ENCODE measurements at regions not wholly inside any gene's neighbourhood (a gene's known extent, or its start where the extent isn't known, plus 50 kb on each side); places are given as distances from the start of the nearest gene placed in this dataset.

DNA sequence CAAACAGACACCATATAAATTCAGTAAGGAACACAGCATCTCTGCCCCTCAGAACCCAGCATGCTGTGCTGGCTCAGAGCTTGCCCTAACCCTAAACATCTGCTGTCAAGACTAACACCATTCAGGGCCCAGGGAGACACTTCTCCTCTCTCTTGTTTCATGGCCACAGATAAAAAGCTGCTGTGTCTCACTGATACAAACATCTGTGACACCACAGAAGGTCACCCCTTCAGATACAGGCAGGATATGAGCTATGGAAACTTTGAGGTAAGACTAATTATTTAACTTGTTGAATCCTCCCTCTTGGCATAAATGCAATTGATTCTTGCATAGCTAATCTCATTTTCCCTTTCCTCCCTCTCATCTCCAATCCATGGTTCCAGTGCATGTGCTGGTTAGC lies 61.6 kb upstream of the GPR12 start:
- no peak for DNase-seq

DNA sequence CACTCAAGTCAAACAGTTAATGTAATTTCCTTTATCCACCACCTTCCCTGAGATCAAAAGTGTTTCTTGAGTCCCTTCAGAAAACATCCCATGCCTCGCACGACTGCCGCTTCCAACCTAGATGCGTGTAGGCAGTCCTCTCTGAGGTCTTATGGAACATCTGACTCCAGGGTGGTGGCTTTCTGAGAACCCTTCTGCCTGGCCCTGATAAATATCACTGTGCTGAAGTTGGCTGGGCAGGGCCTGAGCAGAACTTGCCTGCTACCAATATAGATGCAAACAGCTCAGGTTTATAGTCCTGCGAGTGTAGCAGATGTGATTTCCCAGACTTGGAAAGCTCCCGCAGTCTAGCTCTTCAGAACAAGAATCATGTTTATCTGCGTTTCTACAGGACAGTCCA lies 61.1 kb upstream of the GPR12 start:
- DNase-seq = no peak

DNA sequence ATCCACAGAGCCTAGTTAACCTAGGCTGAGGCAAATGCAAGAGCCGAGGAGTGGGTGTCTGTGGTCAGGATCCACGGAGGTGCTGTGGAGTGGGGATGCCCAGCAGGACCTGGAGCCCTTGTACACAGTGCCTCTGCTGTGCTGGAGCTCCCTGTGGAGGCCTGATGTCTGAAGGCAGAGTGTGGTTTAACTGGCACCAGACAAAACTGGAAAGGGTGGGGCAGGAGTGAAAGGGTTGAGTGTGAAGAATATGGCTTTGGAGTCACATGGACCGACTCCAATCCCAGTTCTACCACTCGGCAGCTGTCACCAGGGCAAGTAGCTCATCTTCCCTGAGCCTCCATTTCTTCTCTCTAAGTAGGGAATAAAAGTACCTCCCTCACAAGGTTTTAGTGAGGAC lies 60.3 kb upstream of the GPR12 start:
- no peak for DNase-seq

DNA sequence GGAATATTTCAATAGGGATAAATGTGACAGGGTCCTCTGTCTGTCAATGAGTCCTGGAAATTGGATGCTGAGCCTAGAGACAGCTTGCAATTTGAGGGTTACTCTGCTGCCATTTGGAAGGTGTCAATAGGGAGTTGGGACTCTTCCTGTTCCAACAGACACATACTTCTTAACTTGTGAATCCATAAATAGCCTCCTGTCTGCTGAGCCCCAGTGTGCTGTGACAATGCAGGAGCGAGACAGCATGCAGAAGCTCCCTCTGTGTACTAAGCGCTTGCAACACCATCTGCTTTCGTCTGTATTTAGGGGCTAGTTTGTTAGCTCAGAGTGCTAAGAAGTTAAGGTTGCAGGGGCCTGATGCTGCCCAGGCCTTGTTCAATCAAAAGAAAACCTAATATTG lies 58.5 kb upstream of the GPR12 start:
- DNase-seq = no peak

DNA sequence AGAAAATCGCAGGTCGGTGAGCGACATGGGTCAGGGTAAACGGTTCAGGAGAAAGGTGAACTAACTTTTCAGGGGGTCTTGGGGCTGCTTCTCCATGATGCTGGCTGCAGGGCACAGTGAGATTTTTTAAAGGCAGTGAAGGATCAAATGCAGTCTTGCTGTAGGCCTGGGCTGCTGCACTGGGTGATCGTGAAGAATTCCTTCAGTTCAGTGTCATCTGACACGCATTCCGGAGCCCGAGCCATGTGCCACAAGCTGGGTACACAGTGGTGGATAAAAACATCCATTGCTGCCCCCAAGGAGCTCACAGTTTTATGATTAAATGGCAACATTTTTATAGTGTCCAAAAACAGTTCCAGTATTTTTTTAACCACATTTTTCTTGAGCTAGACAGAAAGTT lies 56.3 kb upstream of the GPR12 start:
- DNase-seq = no peak

DNA sequence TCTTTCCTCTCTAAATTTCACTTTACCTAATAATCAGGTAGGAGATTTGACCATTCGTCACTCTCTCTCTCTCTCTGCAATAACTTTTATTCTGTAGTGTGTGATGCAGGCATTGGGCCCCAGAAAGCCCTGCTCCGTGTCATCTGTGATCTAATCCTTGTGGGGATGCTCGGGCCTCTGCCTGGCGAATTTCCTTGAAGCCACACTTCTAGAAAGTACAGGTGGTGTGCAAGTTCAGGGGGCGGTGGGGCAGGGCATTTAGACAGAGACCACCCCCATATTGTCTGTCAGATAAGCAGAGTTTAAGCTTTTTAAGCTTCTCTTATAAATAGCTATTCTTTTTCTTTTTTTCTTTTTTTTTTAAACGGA lies 53.4 kb upstream of the GPR12 start:
- no peak for DNase-seq

DNA sequence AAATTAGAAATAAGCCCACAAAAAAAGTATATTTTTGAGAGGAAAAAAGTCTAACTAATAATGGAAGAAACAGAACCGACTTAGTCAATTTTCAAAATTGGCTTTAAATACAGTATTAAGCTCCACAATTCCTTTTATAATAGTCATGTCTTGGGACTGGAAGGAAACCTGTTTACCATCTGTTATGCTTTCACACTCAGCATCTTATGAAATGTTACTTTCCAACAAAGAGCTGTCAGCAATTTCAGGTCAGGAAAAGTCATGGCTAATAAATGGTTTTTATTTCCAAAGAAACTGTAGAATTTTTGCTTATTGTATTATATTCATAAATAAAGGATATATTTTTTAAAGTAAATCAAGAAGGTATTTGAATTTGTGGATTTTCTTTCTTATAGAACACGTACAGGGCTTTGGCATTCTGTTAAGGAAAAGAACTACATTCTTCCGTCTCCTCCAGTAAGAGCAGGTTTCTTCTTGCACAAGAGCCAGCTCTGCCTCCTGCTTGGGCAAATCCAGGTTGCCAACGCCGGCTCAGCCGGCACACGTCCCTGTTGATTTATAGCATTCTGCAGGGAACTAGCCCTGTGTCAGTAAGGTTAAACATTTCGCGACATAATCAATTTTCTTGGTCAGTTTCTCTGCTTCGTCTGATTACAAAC lies 52.9 kb upstream of the GPR12 start:
- no peak for DNase-seq

DNA sequence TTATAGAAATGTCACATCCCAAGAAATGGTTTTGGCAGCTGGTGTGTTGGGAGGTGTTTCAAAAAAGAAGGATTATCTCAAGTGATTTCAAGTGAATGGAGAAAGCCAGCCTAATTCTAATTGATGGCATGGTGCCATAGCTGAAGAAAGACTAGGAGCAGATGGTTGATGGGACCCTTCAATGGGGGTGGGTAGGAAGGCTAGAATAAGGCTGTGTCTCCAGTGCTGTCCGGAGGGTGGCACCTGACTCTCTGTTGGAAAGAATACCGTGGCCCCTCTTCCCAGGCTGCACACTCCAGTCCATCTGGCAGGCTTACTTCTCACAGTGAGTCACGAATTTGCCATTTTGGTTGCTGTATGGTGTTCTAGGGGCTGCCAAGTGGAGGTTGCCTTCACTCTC lies 51.0 kb upstream of the GPR12 start:
- no peak for DNase-seq

All from SIG-M5 (cell line).